ENCODE measurements at regions not wholly inside any gene's neighbourhood (a gene's known extent, or its start where the extent isn't known, plus 50 kb on each side); places are given as distances from the start of the nearest gene placed in this dataset.

- H3K4me3 ChIP-seq (ENCODE audit: control insufficient read depth, low read depth, low read length) = no peak overlapping the region
- no peak for TF ChIP-seq CTCF (IDR thresholded peaks at IDR 0.05; ENCODE audit: control insufficient read depth, insufficient read depth, low read depth, low read length, missing control alignments)
- DNase-seq (ENCODE audit: low read depth) = no peak
Observed at GRCh38 chr2:217645896-217646295, 356.9 kb downstream of the TNS1 start.

- H3K4me3 ChIP-seq (ENCODE audit: control insufficient read depth, low read depth, low read length) = no peak overlapping the region
- no peak for TF ChIP-seq CTCF (IDR thresholded peaks at IDR 0.05; ENCODE audit: control insufficient read depth, insufficient read depth, low read depth, low read length, missing control alignments)
- no peak for DNase-seq (ENCODE audit: low read depth)
Observed at GRCh38 chr2:217643789-217644301, 358.9 kb downstream of the TNS1 start.

DNA sequence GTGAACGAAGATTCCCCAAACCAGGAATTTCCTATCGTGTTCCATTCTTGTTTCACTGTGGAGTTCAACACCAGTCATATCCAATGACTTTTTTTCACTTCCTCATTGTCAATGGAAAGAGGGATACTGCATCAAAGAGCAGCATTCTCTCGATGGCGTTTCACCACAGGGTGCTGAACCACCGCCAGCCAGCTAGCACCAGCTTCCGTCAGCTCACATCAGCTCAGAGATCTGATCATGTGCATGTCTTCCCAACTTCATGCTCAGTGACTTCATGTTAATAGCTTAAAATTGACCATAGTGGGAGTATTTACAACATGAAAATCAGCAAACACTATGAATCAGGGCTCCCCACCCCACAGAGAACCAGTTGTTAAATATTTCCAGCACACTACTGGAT lies 359.9 kb downstream of the TNS1 start:
- H3K4me3 ChIP-seq (ENCODE audit: control insufficient read depth, low read depth, low read length) = no peak overlapping the region
- TF ChIP-seq CTCF (IDR thresholded peaks at IDR 0.05; ENCODE audit: control insufficient read depth, insufficient read depth, low read depth, low read length, missing control alignments) = no peak
- no peak for DNase-seq (ENCODE audit: low read depth)

DNA sequence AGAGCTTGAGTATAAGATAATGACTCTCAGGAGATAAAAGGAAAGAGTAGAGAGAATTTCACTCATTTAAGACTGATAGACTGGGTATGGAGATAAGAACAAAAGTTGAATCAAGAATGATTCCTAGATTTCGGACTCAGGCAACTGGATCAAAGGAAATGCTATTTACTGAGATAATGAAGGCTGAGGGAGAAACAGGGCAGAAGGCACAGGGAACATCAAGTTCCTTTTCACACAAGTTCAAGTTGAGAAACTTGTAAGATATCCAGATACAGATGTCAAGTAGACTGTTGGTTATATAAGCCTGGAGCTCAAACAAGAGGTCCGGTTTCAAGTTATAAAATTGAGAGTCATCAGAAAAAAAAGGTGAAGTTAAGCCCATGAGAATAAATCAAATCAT lies 360.8 kb downstream of the TNS1 start:
- no peak for DNase-seq (ENCODE audit: low read depth)
- H3K4me3 ChIP-seq (ENCODE audit: control insufficient read depth, low read depth, low read length) = no peak overlapping the region
- no peak for TF ChIP-seq CTCF (IDR thresholded peaks at IDR 0.05; ENCODE audit: control insufficient read depth, insufficient read depth, low read depth, low read length, missing control alignments)

DNA sequence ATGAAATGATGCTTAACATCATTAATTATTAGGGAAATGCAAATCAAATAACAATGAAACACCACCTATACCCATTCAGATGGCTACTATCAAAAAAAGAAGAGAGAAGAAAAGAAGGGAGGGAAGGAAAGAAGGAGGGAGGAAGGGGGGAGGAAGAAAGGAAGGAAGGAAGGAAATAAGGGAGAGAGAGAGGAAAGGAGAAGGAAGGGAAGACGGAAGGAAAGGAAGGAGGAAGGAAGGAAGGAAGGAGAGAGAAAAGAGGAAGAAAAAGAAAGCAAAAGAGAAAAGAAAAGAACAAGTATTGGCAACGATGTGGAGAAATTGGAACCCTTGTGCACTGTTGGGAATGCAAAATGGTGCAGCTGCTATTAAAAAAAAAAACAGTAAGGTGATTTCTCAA lies 363.3 kb downstream of the TNS1 start:
- no peak overlapping the region for H3K4me3 ChIP-seq (ENCODE audit: control insufficient read depth, low read depth, low read length)
- no peak for TF ChIP-seq CTCF (IDR thresholded peaks at IDR 0.05; ENCODE audit: control insufficient read depth, insufficient read depth, low read depth, low read length, missing control alignments)
- no peak for DNase-seq (ENCODE audit: low read depth)

GRCh38 chr2:217638533-217638932 lies 364.3 kb downstream of the TNS1 start:
- DNase-seq (ENCODE audit: low read depth) = no peak
- no peak overlapping the region for H3K4me3 ChIP-seq (ENCODE audit: control insufficient read depth, low read depth, low read length)
- TF ChIP-seq CTCF (IDR thresholded peaks at IDR 0.05; ENCODE audit: control insufficient read depth, insufficient read depth, low read depth, low read length, missing control alignments) = no peak

DNA sequence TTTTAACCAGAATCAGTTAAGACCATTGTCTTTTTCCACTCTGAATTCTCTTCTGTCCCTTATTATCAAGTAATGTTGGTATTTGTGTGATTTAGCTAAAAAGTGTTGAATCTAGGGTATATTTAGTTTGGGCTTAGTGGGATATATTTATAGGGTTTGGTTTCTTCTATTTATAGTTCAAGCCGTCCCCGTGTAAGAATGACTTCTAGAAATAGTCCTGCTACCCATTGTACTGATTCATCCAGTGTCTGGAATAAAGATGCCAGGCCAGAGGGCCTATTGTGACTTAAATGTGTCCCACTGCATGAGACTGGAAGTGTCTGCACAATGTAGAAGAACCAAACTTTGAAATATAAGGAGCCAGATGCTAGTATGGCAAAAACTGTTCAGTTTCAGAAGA lies 364.8 kb downstream of the TNS1 start:
- no peak overlapping the region for H3K4me3 ChIP-seq (ENCODE audit: control insufficient read depth, low read depth, low read length)
- TF ChIP-seq CTCF (IDR thresholded peaks at IDR 0.05; ENCODE audit: control insufficient read depth, insufficient read depth, low read depth, low read length, missing control alignments) = no peak
- DNase-seq (ENCODE audit: low read depth) = no peak
